ENCODE measurements at regions not wholly inside any gene's neighbourhood (a gene's known extent, or its start where the extent isn't known, plus 50 kb on each side); places are given as distances from the start of the nearest gene placed in this dataset.

DNA sequence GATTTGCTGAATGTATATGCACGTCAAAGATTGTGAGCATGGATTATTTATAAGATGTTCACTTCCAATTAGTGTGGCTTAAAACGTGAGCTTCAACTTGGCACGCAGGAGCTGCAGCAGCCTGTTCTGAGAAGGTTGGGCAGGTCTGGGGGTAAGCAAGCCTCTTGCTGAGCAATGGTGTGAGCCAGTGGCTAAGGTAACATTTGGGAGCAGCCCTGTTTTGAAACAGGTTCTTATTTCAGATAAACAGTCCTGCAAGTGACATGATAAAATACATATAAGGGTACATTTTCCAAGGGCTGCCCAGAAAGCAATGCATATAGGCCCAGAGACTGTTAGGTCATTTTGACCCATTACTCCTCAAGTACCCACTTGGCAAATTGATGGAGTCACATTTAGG, 415.3 kb downstream of the ZNF521 start:
- no peak for DNase-seq (ENCODE audit: low read depth)

DNA sequence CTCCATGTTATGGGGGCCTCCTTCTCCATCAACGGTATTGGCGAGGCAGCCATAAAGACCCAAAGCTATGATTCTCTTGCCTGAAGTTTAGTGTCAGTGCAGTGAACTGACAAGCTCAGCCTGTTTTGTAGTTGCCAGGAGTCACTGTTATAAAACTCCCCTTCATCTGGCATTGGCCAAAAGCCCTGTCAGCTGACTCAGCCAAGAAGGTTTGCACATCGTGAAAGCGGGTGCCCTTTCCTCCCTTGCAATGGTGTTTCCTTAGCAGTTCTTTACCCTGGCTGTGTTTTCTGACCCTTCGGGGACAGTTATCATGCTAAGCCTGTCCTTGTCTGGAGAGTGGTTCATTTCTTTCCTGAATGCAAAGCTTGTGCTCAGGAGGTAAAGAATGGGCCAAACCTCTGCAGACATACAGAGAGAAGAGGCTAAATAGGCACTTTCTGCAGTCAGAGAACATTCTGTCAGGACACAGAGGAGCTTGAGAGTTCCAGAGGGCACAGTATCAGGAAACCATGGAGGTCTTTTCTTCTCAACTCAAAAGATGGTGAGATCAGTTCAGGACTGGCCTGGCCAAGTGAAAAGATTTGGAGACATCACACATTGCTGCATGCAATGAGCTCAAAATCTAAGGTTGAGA, 414.2 kb downstream of the ZNF521 start:
- no peak for DNase-seq (ENCODE audit: low read depth)

DNA sequence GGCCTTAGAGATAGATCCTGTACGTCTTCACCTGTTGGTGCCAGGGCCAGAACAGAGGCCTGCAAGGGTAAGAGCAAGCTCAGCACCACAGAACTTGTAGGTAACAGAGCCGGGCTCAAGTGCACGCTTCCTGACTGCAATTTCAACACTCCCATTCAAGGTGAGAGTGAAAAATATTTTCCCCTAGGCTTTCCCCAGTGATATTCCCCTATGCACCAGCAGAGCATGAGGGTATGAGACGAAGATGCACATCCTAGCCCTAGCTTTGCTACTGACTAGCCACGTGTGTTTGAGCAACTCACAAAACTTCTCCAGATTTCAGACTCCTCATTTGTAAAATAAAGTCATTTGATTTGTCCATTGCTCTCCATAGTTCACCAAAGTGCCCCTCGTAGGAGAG, 411.6 kb downstream of the ZNF521 start:
- DNase-seq (ENCODE audit: low read depth): no peak

DNA sequence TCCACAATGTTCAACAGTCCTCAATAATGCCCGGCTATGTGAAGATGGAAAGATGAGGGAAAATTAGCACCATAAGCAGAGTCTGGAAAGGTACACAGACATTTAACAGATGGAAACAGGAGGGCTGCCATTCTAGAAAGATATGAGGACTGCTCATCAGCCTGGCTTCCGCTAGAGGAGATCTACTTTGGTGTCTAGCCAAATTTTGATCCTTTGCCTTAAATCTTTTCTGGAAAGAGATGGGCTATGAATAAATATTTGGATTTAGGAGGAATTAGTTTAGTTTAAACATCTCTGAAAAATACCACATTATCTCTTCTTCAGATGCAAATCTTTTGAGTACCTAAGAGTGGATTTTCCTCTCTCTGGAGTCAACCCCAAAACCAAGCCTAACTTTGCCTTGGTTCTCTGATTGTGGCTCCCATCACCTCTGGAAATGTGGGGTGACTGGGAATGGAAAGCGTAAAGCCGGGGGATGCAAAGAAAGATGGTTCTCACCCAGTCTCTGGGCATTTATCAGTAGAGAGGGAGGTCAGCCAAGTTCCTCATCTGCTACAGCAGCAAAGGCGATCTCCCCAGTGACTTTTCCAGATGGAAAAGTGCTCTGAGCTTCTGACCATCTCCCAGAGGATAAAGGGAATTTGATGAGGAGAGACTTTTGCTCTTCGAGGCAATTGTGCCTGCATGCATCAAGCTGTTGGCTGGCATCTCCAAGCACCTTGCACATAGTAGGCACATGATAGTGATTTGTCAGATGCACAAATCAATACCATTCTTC, 410.6 kb downstream of the ZNF521 start:
- no peak for DNase-seq (ENCODE audit: low read depth)

DNA sequence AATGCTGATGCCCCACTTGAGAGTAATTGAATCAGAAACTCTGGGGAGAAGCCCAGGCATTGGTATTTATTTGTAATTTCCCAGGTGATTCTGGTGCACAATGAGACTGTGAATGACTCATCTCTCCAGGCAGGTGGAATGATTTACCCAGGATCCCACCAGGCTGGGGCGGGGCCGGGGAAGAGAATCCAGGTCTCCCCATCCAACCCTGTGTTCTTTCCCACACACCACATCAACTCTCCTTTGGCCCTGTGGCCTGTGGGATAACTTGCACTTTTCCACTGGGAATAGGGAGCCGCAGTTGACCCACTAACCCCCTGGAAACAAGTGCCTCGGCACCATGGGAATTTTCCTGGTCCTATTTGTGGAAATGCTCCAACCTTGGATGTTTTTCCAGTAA, 409.8 kb downstream of the ZNF521 start:
- DNase-seq (ENCODE audit: low read depth): no peak

DNA sequence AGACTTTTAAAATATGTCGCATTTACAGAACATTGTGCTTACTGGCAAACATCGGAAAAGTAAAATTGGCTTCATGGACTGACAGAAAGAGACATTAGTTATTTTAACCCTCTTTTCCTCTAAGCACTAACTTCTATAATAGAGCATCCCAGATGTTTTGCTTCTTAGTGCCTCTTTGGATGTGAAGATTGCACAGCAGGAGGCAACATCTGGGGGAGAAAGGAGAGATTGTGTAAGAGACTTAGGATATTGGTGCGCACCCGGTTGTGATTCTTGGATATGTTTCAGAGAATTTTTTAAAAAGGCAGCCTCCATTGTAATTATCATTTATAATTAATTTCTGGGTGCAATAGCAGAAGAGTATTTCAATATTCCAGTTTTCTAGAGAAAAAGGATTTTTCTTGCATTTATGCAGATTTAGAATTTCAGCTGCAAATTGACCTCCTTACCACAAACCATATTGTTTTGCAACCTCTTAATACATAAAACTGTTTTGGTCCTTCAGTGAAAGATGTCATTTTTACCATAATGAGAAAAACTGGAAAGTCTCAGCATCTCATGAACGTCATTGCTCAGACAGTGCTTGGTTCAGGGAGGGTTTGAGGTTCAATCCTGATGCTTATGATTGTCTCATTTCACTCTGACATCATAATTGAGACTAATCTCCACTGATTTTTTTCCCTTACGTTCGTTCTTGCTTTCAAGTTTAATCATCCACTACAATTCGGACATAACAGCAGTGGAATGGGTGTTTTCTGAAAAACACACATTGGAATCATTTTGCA, 404.3 kb downstream of the ZNF521 start:
- DNase-seq (ENCODE audit: low read depth): no peak

DNA sequence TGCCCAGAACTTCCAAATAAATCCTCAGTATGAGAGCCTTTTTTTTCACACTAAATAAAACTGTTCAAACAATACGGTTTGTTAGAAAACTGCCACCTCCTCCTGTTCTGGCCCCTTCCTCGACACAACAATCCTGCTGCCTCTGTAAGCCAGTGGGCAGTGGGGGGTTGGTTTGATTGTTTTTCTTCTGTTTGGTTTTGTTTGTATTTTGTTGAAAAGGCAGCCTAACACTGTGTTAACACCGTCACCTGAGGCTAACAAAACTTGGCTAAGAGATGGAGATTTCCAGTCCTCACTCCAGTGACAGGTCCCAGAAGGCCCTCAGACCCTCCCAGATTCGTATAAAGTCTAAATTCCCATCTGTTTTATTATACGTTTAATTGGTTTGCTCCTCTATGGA, 402.1 kb downstream of the ZNF521 start:
- DNase-seq (ENCODE audit: low read depth): no peak

DNA sequence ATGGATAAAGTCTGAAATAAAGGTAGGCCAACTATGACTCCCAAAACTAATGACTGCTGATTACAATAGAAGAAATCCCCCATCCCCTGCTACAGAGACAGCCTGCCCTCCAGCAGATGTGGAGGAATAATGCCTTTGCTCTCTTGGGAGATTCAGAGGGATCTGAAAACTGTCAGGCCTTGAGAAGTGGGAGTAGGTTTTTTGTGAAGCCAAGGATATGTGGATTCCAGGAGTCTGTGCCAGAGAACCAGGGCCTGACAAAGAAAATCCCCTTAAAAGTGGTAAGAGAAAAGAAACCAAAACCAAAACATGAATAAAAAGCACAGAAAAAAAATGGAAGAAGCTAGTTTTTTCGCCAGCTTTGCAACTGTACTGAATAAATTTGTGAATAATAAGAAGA, 397.6 kb downstream of the ZNF521 start:
- no peak for DNase-seq (ENCODE audit: low read depth)

DNA sequence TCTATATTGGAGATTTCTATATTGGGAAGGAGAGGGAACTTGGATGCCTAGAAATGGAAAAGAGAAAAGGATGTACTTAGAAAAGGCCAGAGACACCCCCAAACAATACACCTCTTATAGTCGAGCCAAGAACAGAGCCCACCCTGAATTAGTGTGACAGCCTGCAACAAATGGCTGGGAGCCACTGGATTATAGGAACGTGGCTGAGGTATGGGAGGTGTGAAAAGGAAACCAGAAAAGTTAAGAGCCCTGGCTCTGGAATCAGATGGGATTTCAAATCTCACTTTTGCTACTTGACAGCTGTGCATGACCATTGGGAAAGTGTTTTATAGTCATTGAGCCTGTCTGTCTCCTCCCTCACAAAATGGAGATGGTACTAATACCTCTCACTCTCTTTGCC, 394.0 kb downstream of the ZNF521 start:
- no peak for DNase-seq (ENCODE audit: low read depth)

DNA sequence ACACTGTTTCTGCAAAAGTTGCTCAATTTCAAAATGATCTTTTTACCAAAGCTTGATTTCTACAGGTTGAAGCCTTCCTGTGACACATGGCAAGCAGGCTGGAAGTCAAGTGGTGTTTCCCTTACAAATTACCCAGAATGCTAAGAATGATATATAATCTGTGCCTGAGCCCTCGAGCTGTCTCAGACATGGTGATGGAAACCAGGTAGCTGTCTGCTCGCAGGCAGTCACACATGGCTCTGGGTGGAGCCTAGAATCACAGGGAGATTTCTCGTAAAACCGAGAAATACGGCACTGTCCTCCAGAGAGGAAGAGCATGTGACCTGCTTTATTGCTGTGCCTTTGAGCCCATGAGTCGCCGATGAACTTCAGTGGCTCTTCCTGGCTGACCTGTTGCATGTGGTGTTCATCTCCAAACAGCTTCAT, 392.9 kb downstream of the ZNF521 start:
- DNase-seq (ENCODE audit: low read depth): no peak

DNA sequence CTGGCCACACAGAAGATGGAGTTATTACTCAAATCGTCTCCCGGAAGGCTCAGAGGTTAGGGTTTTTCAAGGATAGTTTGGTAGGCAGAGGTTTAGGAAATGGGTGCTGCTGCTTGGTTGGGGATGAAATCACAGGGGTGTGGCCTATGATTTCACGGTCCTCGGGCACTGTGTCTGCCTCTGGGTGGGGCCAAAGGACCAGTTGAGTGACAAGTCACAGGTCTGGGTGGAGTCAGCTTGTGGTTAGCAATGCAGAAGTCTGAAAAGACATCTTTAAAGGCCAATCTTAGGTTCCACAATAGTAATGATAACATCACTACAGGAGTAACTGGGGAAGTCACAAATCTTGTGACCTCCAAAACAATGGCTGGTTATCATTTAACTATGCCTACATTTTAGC, 387.8 kb downstream of the ZNF521 start:
- DNase-seq (ENCODE audit: low read depth): no peak

DNA sequence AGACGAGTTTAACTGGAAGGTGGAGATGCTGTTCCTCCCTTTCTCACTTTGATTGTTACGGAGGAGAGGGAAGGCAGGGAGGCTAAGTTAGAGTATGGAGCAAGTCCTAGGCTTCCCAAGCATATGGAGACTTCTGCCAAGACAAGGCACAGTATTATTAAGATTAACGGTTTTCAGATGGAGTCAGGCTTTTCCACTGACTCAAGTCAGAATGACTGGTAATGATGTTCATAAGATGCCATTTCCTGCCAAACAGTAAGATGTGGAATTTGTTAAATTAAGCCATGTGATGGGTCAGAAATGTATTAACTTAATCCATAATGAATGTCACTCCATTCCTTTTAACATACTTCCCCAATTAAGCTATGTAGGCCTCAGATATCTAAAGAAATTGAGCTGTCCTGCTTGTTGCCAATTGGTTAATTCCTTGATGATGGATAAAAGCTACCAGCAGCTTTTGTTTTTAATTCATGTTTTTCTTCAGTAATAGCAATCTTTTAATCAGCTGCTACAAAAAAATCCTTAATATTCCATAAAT, 383.7 kb downstream of the ZNF521 start:
- DNase-seq (ENCODE audit: low read depth): no peak

DNA sequence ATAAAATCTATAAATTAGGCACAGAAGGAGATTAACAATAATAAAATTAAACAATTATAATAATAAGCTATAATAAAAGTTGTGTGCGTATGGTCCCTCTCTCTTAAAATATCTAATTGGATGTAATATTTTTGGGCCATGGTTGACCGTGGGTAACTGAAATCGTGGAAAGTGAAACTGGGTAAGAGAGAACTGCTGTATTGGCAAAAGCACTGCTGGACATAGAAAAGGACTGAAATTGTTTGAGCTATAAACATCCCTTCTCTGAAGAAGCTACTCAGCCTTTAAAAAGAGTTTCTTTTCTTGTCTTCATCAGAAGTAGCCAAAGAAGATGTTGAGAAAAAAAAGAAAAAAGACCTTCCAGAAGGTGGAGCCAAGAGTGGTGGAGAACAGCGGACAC, 379.4 kb downstream of the ZNF521 start:
- DNase-seq (ENCODE audit: low read depth): no peak

DNA sequence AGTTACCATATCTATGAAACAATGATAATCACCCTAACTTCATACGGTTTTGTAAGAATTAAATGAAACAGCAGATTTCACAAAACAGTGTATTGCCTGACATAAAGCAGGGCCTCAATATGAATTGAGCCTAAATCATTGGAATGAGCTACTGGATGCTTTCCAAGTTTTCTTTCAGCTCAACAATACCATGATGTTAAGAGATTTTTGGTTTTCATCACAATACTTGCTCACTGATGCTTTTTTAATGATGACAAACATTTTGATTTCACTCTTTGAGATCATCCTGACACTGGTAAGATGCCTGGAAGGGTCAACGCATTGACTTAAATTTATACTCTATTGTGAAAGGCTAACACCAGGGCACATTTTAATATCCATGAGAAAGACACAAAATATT, 377.5 kb downstream of the ZNF521 start:
- DNase-seq (ENCODE audit: low read depth): no peak

DNA sequence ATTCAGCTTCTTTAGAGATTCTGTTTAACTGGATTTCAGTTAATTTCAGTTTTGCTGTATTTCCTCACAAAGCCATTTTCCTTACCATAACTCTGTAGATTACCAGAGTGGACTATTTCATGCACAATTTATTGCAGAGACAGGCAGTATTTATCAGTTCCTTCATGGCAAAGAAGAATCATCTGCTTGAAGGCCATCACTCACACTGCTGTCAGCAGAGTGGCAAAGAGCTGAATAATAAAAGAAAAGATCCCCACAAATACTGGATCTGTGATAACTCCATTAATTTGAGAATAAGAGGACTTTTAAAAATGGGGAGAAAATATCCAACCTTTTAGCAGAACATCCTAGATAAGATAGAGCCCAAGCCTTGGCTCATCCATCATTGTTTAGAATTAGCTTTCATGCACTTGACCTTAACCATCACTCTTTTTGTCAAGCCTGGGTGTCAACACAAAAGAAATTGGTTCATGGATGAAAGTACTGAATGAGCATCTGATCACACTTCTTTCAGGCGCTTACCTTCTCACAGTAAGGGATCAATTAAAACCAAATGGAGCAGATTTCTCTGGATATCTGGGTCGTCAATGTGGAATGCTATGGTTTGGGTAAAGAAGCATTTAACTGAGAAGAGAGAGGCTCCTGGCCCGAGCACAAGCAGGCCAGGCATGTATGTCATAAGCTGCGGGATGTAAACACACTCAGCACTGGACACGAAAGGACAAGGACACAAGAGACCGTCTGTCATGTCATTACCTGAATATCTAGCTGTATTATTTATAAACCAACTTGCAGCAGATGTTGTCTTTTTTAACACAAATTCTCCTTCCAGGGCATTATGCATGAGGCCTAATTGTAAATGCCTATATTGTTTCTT, 376.2 kb downstream of the ZNF521 start:
- no peak for DNase-seq (ENCODE audit: low read depth)

DNA sequence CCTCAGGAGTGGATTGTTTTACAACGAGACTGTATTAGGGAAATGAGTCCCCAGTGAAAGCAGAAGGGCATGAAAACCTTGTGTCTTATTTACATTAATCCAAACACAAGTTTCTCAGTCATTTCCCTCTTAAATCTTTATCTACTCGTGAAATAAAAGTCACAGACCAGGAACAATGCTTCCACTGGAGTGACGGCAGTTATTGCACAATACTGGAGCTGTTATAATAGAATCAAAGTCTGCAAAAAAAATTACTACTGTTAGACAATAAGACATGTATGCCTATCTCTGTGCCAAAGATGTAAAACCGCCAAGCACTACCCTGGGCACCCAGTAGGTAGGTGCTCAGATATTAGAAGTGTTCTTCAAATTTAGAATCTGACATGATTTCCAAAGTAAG, 375.5 kb downstream of the ZNF521 start:
- no peak for DNase-seq (ENCODE audit: low read depth)

DNA sequence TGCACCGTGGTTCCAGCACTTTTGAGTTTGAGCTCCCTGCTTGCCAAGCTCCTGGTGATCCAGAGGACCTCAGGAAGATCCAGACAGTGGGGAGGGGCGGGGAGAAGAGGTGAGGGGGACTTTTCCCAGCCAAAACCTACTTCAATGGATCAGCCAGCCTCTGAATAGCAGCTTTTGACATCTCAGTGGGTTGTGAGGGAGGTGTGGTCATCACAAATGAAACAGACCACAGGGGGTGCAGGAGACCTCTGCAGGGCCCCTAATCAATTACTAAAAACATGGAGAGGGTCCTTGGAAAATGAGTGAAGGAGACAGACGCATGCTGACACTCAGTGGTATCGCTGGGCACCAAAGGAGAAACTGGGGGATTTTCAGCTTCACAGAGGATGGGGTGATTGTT, 372.7 kb downstream of the ZNF521 start:
- no peak for DNase-seq (ENCODE audit: low read depth)

DNA sequence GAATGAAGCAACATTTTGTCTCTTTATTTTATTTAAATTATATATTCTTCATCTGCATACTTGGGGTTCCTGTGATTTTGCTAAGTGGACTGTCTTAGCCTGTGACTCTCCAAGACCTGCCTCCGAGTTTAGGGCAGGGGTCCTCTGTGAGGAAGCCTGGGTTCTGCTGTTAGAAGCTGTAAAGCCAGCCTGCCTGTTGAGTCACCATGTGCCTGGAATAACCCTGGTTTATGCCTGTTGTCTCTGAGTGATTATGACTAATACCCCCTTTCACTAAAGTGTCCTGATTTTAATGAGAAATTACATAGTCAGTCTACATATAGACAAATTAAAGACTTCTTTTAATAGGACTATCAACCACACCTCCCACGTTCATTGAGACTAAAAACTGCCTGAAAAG, 369.1 kb downstream of the ZNF521 start:
- DNase-seq (ENCODE audit: low read depth): no peak

DNA sequence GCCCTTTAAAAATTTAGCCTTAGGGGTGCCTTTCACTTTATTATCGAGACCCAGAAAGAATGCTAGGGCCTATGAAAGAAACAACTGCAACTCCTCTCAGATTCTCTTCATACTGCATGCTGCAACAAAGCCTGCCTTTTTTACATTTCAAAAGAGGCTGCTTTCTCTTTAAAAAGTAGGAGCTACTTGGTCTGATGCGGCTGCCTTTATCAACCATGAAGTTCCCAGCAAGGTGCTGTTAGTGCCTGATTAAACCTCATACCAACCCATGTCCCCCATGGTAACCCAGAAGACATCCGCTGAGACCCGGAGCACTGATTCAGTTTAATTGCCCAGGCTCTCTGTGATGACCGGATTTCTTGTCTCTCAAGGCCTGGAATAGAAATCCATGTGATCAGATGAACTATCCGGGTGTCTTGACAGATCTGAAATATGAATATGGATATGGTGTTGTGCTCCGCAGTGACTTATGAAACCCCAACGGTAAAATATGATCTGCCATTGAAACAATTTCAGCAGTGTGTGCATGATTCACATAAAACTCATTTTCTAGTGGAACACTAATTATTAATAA, 368.3 kb downstream of the ZNF521 start:
- no peak for DNase-seq (ENCODE audit: low read depth)

DNA sequence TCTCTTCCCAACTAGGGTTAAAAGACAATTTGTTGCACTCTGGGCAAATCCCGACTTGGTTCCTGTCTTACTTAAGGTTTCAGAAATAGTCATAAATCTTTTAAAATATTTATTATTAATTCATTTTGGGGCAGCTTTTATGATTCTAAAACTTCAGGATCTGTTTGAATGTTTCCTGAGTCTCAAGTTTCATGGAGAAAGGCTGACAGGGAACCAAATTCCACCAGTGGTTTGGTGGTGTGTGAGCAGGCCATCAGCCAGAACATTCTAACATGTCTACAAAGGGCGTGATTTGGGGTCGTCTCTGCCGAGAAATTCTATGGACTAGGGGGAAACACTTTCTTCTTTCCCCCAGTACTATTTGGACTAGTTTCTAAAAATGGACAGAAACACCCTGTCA, 366.4 kb downstream of the ZNF521 start:
- no peak for DNase-seq (ENCODE audit: low read depth)

DNA sequence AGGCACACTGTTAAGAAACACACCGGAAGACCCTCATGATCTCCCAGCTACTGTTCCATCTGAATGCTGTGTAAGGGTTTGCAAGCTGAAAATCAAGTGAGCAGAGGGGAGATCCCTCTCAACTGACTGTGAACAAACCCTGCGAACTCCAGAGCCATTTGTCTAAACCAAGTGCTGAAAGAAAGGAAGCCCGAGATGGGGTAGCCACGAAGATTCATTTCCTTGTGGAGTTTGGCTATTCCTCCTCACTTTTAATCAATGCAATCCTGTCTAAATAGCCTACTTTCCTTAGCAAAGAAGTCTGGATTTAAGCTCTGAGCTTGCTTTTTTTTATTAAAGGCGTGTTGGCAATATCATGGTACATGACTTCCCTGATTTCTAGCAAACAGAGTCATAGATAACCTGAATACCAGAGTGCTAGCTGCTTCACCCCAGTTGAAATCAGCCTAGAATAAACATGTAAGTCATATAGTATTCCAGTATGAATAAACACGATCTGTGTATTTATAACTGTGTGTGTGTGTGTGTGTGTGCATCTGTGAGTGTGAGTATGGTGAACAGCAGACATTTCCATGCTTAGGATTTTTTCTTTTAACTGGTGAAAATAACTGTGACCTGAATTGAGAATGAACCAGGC, 365.2 kb downstream of the ZNF521 start:
- DNase-seq (ENCODE audit: low read depth): no peak

All from T follicular helper cell (primary cell).